ENCODE measurements at regions not wholly inside any gene's neighbourhood (a gene's known extent, or its start where the extent isn't known, plus 50 kb on each side); places are given as distances from the start of the nearest gene placed in this dataset.

- H3K14ac ChIP-seq (ENCODE audit: insufficient read depth, low read length) = no peak overlapping the region
- H3K79me2 ChIP-seq (ENCODE audit: insufficient read depth, low read length) = no peaks in the 10 kb centered on the region
- no peaks in the 10 kb centered on the region for H3K9me3 ChIP-seq (ENCODE audit: control insufficient read depth, low read depth, low read length)
- no peaks in the 10 kb centered on the region for H3K4me1 ChIP-seq (ENCODE audit: insufficient read depth, low read length)
- H4K20me1 ChIP-seq (ENCODE audit: control insufficient read depth, insufficient read depth, insufficient read length) = no peaks in the 10 kb centered on the region
- H3K27ac ChIP-seq (ENCODE audit: insufficient read length, low read depth, low read length) = no peak overlapping the region
- no peak overlapping the region for H3K4ac ChIP-seq (ENCODE audit: low read depth, low read length)
- H4K8ac ChIP-seq (replicated peaks; ENCODE audit: insufficient read length, low read depth, low read length) = no peak overlapping the region
- no peak overlapping the region for H2BK120ac ChIP-seq (ENCODE audit: low read depth, low read length, poor library complexity, severe bottlenecking)
- no peak overlapping the region for H3T11ph ChIP-seq (ENCODE audit: low read length)
- no peak overlapping the region for H3K23ac ChIP-seq (ENCODE audit: insufficient read length, low read depth, low read length)
- no CpG with 5 or more reads among the region's 5 CpGs for WGBS (ENCODE audit: extremely low coverage, insufficient read length, low lambda C conversion rate)
- no peak overlapping the region for H2BK20ac ChIP-seq (ENCODE audit: low read depth, low read length, poor library complexity, severe bottlenecking)
- no peak overlapping the region for H2BK15ac ChIP-seq (ENCODE audit: low read depth, low read length)
- no peaks in the 10 kb centered on the region for H3K23me2 ChIP-seq (ENCODE audit: insufficient read length, low read depth, low read length, poor library complexity, severe bottlenecking)
- no peaks in the 10 kb centered on the region; the same call in 1 of the 2 replicates for H3K27me3 ChIP-seq (ENCODE audit: insufficient read depth, low read length)
- no peak overlapping the region for H3K4me3 Mint-ChIP-seq
- H4K5ac ChIP-seq (ENCODE audit: insufficient read length, low read depth, low read length) = no peak overlapping the region
- H3K56ac ChIP-seq (ENCODE audit: insufficient read length, low read depth, low read length) = no peak overlapping the region
- no peak for DNase-seq
- H3K27me3 Mint-ChIP-seq (ENCODE audit: low read depth) = peaks cover 29% of the 10 kb centered on the region
- no peak overlapping the region for H2BK12ac ChIP-seq (ENCODE audit: insufficient read length, low read depth, low read length)
- no peak overlapping the region for H3K9ac ChIP-seq (ENCODE audit: extremely low read depth, insufficient read length, low read length)
- peaks cover 4 to 6% of the 10 kb centered on the region in 2 experiments for H3K4me1 Mint-ChIP-seq
- H3K4me2 ChIP-seq (ENCODE audit: insufficient read depth, insufficient read length, low read length) = no peak overlapping the region
- H3K9me3 Mint-ChIP-seq = no peaks in the 10 kb centered on the region
- H2AFZ ChIP-seq (ENCODE audit: low read length) = no peak overlapping the region
- no peak overlapping the region for H2AK5ac ChIP-seq (ENCODE audit: insufficient read length, low read length)
- H4K91ac ChIP-seq (ENCODE audit: insufficient read length, low read depth, low read length) = no peak overlapping the region
- no peak overlapping the region for H3K27ac Mint-ChIP-seq
- no peak overlapping the region for H3K18ac ChIP-seq (ENCODE audit: insufficient read length, low read depth, low read length)
- no peak overlapping the region for H2BK5ac ChIP-seq (ENCODE audit: insufficient read length, low read length)
- TF ChIP-seq CTCF (conservative IDR thresholded peaks at IDR 0.05) = no peak
- no peaks in the 10 kb centered on the region for H3K36me3 Mint-ChIP-seq (ENCODE audit: insufficient read depth in 1 of 3, low read depth in 3 of 3)
- H3K79me1 ChIP-seq (ENCODE audit: insufficient read depth, low read depth, low read length, poor library complexity, severe bottlenecking) = no peaks in the 10 kb centered on the region
Observed at GRCh38 chr1:47699492-47700235, 261.8 kb downstream of the FOXD2 start.

All from H9 (cell line).